Neural cell (in vitro differentiated cells): ENCODE measurements at regions not wholly inside any gene's neighbourhood (a gene's known extent, or its start where the extent isn't known, plus 50 kb on each side); places are given as distances from the start of the nearest gene placed in this dataset.

ENCODE experiments used
- EP300 ChIP-seq: fragments of 450-650 bp; conservative IDR thresholded peaks from 2 replicates; pipeline ENCODE4 v1.6.1; 2014; ENCODE audit warnings: antibody characterized with exemption, mild to moderate bottlenecking, moderate library complexity; ENCODE audit not compliant: poor library complexity, severe bottlenecking
- EZH2 ChIP-seq: fragments of 200-600, 300-800 bp; shearing (Covaris generic), sonication (generic); IDR thresholded peaks from 2 replicates; pipeline ENCODE4 v1.6.1; 2014; ENCODE audit warnings: antibody characterized with exemption, low read length, borderline replicate concordance, mild to moderate bottlenecking; ENCODE audit not compliant: insufficient read depth, poor library complexity, severe bottlenecking
- MXI1 ChIP-seq: fragments of 450-650 bp; conservative IDR thresholded peaks from 2 replicates; pipeline ENCODE4 v1.6.1; 2014; ENCODE audit warnings: antibody characterized with exemption, mild to moderate bottlenecking; ENCODE audit not compliant: poor library complexity, severe bottlenecking
- POLR2AphosphoS5 ChIP-seq: IDR thresholded peaks from 2 replicates; pipeline ENCODE4 v1.6.1; 2012
- RAD21 ChIP-seq: fragments of 450-650 bp; conservative IDR thresholded peaks from 2 replicates; pipeline ENCODE4 v1.6.1; 2014; ENCODE audit warnings: antibody characterized with exemption, mild to moderate bottlenecking, moderate library complexity
- SMC3 ChIP-seq: fragments of 450-650 bp; conservative IDR thresholded peaks from 2 replicates; pipeline ENCODE4 v1.6.1; 2014; ENCODE audit warnings: antibody characterized with exemption, mild to moderate bottlenecking, moderate library complexity; ENCODE audit not compliant: poor library complexity
- TAF1 ChIP-seq: IDR thresholded peaks from 2 replicates; pipeline ENCODE4 v1.6.1; 2012; ENCODE audit warnings: low read depth
- TF ChIP-seq, protein P1 (sequence below): fragments of 450-650 bp; IDR thresholded peaks from 2 replicates; pipeline ENCODE4 v1.5.1; 2014; ENCODE audit warnings: antibody characterized with exemption, mild to moderate bottlenecking, moderate library complexity; ENCODE audit not compliant: poor library complexity, severe bottlenecking
- TF ChIP-seq, protein P2 (sequence below): IDR thresholded peaks from 2 replicates; pipeline ENCODE4 v1.6.1; 2012; ENCODE audit warnings: borderline replicate concordance

DNA sequence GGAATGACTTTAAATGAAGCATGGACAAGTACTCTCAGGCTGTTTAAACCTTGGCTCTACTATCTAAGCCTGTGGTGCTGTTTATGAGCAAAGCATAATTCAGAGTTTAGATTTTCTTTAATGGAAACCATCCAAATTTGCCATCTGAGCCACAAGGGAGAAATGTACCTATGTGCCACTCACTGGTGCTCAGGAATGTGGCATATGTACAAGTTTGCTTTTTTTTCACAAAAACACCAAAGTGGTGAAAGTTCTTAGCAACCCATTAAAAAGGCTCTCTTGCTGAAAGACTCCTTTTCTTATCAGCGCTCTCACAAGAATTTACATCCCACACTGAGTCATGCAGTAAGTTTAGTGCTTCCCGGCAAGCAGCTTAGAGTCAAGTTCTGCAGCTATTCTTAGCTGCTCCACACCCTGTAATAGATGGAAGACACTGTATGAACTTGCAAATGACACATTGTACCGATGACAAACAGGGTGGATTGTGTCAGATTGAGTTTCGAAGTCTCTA is 57.3 kb upstream of the MLIP start:
- TF ChIP-seq, protein P1, sequence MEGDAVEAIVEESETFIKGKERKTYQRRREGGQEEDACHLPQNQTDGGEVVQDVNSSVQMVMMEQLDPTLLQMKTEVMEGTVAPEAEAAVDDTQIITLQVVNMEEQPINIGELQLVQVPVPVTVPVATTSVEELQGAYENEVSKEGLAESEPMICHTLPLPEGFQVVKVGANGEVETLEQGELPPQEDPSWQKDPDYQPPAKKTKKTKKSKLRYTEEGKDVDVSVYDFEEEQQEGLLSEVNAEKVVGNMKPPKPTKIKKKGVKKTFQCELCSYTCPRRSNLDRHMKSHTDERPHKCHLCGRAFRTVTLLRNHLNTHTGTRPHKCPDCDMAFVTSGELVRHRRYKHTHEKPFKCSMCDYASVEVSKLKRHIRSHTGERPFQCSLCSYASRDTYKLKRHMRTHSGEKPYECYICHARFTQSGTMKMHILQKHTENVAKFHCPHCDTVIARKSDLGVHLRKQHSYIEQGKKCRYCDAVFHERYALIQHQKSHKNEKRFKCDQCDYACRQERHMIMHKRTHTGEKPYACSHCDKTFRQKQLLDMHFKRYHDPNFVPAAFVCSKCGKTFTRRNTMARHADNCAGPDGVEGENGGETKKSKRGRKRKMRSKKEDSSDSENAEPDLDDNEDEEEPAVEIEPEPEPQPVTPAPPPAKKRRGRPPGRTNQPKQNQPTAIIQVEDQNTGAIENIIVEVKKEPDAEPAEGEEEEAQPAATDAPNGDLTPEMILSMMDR = no peak
- TF ChIP-seq EZH2 (no peak), RAD21 (no peak), TAF1 (no peak), POLR2AphosphoS5 (no peak), MXI1 (no peak), EP300 (no peak), SMC3 (no peak)
- TF ChIP-seq, protein P2, sequence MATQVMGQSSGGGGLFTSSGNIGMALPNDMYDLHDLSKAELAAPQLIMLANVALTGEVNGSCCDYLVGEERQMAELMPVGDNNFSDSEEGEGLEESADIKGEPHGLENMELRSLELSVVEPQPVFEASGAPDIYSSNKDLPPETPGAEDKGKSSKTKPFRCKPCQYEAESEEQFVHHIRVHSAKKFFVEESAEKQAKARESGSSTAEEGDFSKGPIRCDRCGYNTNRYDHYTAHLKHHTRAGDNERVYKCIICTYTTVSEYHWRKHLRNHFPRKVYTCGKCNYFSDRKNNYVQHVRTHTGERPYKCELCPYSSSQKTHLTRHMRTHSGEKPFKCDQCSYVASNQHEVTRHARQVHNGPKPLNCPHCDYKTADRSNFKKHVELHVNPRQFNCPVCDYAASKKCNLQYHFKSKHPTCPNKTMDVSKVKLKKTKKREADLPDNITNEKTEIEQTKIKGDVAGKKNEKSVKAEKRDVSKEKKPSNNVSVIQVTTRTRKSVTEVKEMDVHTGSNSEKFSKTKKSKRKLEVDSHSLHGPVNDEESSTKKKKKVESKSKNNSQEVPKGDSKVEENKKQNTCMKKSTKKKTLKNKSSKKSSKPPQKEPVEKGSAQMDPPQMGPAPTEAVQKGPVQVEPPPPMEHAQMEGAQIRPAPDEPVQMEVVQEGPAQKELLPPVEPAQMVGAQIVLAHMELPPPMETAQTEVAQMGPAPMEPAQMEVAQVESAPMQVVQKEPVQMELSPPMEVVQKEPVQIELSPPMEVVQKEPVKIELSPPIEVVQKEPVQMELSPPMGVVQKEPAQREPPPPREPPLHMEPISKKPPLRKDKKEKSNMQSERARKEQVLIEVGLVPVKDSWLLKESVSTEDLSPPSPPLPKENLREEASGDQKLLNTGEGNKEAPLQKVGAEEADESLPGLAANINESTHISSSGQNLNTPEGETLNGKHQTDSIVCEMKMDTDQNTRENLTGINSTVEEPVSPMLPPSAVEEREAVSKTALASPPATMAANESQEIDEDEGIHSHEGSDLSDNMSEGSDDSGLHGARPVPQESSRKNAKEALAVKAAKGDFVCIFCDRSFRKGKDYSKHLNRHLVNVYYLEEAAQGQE = no peak
